ENCODE measurements at regions not wholly inside any gene's neighbourhood (a gene's known extent, or its start where the extent isn't known, plus 50 kb on each side); places are given as distances from the start of the nearest gene placed in this dataset.

- TF ChIP-seq, protein P1, sequence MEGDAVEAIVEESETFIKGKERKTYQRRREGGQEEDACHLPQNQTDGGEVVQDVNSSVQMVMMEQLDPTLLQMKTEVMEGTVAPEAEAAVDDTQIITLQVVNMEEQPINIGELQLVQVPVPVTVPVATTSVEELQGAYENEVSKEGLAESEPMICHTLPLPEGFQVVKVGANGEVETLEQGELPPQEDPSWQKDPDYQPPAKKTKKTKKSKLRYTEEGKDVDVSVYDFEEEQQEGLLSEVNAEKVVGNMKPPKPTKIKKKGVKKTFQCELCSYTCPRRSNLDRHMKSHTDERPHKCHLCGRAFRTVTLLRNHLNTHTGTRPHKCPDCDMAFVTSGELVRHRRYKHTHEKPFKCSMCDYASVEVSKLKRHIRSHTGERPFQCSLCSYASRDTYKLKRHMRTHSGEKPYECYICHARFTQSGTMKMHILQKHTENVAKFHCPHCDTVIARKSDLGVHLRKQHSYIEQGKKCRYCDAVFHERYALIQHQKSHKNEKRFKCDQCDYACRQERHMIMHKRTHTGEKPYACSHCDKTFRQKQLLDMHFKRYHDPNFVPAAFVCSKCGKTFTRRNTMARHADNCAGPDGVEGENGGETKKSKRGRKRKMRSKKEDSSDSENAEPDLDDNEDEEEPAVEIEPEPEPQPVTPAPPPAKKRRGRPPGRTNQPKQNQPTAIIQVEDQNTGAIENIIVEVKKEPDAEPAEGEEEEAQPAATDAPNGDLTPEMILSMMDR (IDR thresholded peaks at IDR 0.05), result no peak
- TF ChIP-seq POLR2A (IDR thresholded peaks at IDR 0.05), result no peak
Measured at GRCh38 chr1:95957748-95958147, 723.7 kb downstream of the RWDD3 start.
